SK-N-SH (cell line): ENCODE measurements at regions not wholly inside any gene's neighbourhood (a gene's known extent, or its start where the extent isn't known, plus 50 kb on each side); places are given as distances from the start of the nearest gene placed in this dataset.

Experiments
- CTCF ChIP-seq: fragments of 200-600 bp; sonication (generic); IDR thresholded peaks from 2 replicates; pipeline ENCODE4 v1.6.1; 2017; ENCODE audit warnings: antibody characterized with exemption, mild to moderate bottlenecking, moderate library complexity
- EP300 ChIP-seq, 2 experiments: IDR thresholded peaks; 2 replicates each; pipeline versions ENCODE4 v1.4.0 to v1.6.1; 2012; ENCODE audit warnings: borderline replicate concordance in 1 of 2, low read depth in 1 of 2, low read length in 1 of 2
- EZH2phosphoT487 ChIP-seq: fragments of 200-600 bp; sonication (generic); IDR thresholded peaks from 2 replicates; pipeline ENCODE4 v1.6.1; 2017; ENCODE audit warnings: low read depth, mixed run types, mild to moderate bottlenecking, antibody characterized with exemption, moderate library complexity, borderline replicate concordance
- GABPA ChIP-seq: IDR thresholded peaks from 2 replicates; pipeline ENCODE4 v1.4.0; 2012; ENCODE audit warnings: low read depth, mild to moderate bottlenecking
- JUND ChIP-seq: IDR thresholded peaks from 2 replicates; pipeline ENCODE4 v1.4.0; 2012
- MAX ChIP-seq: IDR thresholded peaks from 2 replicates; pipeline ENCODE4 v1.4.0; 2012; ENCODE audit warnings: low read depth
- MEF2A ChIP-seq: IDR thresholded peaks from 2 replicates; pipeline ENCODE4 v1.4.0; 2012; ENCODE audit warnings: low read depth, borderline replicate concordance
- NRF1 ChIP-seq: IDR thresholded peaks from 2 replicates; pipeline ENCODE4 v1.6.1; 2012; ENCODE audit warnings: low read depth, mild to moderate bottlenecking, low read length
- POLR2AphosphoS5 ChIP-seq: IDR thresholded peaks from 2 replicates; pipeline ENCODE4 v1.6.1; 2012; ENCODE audit warnings: low read depth, low read length
- RAD21 ChIP-seq: IDR thresholded peaks from 2 replicates; pipeline ENCODE4 v1.6.1; 2012; ENCODE audit warnings: mild to moderate bottlenecking, low read length
- REST ChIP-seq: IDR thresholded peaks from 2 replicates; pipeline ENCODE4 v1.6.1; 2012; ENCODE audit warnings: mild to moderate bottlenecking, low read depth, low read length, moderate library complexity
- SIN3A ChIP-seq: IDR thresholded peaks from 2 replicates; pipeline ENCODE4 v1.6.1; 2012; ENCODE audit warnings: low read depth, mild to moderate bottlenecking, low read length, moderate library complexity, borderline replicate concordance
- TAF1 ChIP-seq: IDR thresholded peaks from 2 replicates; pipeline ENCODE4 v1.6.1; 2012; ENCODE audit warnings: low read depth, mild to moderate bottlenecking, low read length, moderate library complexity, borderline replicate concordance
- TF ChIP-seq, protein P1 (sequence below): IDR thresholded peaks from 2 replicates; pipeline ENCODE4 v1.4.0; 2012; ENCODE audit warnings: low read depth, borderline replicate concordance

DNA sequence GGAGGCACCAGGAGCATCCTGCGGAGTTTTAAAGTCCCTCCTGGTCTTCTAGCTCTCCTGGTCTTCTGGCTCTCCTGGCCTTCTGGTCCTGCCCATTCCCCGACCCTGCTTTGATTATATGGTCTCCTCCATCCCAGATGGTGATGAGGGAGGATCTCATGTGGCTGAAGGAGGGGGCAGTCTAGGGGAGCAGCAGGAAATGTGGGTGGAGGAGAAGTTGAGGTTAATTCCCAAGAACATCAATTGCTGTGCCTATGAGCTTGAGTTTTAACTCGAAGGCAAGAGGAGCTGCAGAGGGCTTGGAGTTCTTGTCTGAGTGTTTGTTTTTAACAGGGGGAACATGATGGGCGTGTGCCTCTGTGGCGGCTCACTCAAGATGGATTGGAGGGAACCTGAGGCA lies 408.8 kb downstream of the MATN1 start:
- no peak for TF ChIP-seq CTCF
- no peak for TF ChIP-seq JUND
- no peak for TF ChIP-seq SIN3A
- TF ChIP-seq EP300 (IDR thresholded peaks at IDR 0.05; ENCODE audit: borderline replicate concordance in 1 of 2, low read depth in 1 of 2, low read length in 1 of 2), result no peak
- no peak for TF ChIP-seq EZH2phosphoT487
- no peak for TF ChIP-seq NRF1
- TF ChIP-seq, protein P1, sequence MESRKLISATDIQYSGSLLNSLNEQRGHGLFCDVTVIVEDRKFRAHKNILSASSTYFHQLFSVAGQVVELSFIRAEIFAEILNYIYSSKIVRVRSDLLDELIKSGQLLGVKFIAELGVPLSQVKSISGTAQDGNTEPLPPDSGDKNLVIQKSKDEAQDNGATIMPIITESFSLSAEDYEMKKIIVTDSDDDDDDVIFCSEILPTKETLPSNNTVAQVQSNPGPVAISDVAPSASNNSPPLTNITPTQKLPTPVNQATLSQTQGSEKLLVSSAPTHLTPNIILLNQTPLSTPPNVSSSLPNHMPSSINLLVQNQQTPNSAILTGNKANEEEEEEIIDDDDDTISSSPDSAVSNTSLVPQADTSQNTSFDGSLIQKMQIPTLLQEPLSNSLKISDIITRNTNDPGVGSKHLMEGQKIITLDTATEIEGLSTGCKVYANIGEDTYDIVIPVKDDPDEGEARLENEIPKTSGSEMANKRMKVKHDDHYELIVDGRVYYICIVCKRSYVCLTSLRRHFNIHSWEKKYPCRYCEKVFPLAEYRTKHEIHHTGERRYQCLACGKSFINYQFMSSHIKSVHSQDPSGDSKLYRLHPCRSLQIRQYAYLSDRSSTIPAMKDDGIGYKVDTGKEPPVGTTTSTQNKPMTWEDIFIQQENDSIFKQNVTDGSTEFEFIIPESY, result no peak
- no peak for TF ChIP-seq RAD21
- no peak for TF ChIP-seq GABPA
- no peak for TF ChIP-seq MEF2A
- TF ChIP-seq REST, result no peak
- no peak for TF ChIP-seq MAX
- TF ChIP-seq TAF1, result no peak
- no peak for TF ChIP-seq POLR2AphosphoS5
